ENCODE measurements at regions not wholly inside any gene's neighbourhood (a gene's known extent, or its start where the extent isn't known, plus 50 kb on each side); places are given as distances from the start of the nearest gene placed in this dataset.

- no peak for DNase-seq
Observed at GRCh38 chr17:68737761-68738443, 136.7 kb upstream of the FAM20A start.

GRCh38 chr17:68734931-68735330 is 133.8 kb upstream of the FAM20A start:
- no peak for DNase-seq

- no peak for DNase-seq
Observed at GRCh38 chr17:68734187-68734900, 133.2 kb upstream of the FAM20A start.

GRCh38 chr17:68733241-68734176 is 132.3 kb upstream of the FAM20A start:
- DNase-seq, result no peak

GRCh38 chr17:68732301-68732749 is 131.2 kb upstream of the FAM20A start:
- no peak for DNase-seq

- no peak for DNase-seq
Observed at GRCh38 chr17:68731465-68731864, 130.3 kb upstream of the FAM20A start.

GRCh38 chr17:68719431-68719830 is 118.3 kb upstream of the FAM20A start:
- no peak for DNase-seq

- DNase-seq, result no peak
Observed at GRCh38 chr17:68718926-68719325, 117.8 kb upstream of the FAM20A start.

GRCh38 chr17:68718465-68718864 is 117.3 kb upstream of the FAM20A start:
- DNase-seq, result no peak

- DNase-seq, result no peak
Observed at GRCh38 chr17:68714676-68715075, 113.5 kb upstream of the FAM20A start.

GRCh38 chr17:68711858-68712257 is 110.7 kb upstream of the FAM20A start:
- no peak for DNase-seq

- no peak for DNase-seq
Observed at GRCh38 chr17:68710976-68711375, 109.8 kb upstream of the FAM20A start.

- DNase-seq, result peak; percentile 70
Observed at GRCh38 chr17:68710035-68710780, 109.0 kb upstream of the FAM20A start.

GRCh38 chr17:68709461-68709860 is 108.3 kb upstream of the FAM20A start:
- DNase-seq, result no peak

- DNase-seq, result peak; percentile 63
Observed at GRCh38 chr17:68707031-68707430, 105.9 kb upstream of the FAM20A start.

GRCh38 chr17:68706356-68706920 is 105.3 kb upstream of the FAM20A start:
- DNase-seq, result no peak

GRCh38 chr17:68705714-68706076 is 104.5 kb upstream of the FAM20A start:
- DNase-seq, result no peak

- peak; percentile 36 for DNase-seq
Observed at GRCh38 chr17:68704871-68705713, 103.9 kb upstream of the FAM20A start.

GRCh38 chr17:68701046-68701445 is 99.9 kb upstream of the FAM20A start:
- no peak for DNase-seq

GRCh38 chr17:68700421-68700820 is 99.3 kb upstream of the FAM20A start:
- DNase-seq, result no peak

GRCh38 chr17:68699936-68700335 is 98.8 kb upstream of the FAM20A start:
- no peak for DNase-seq

Data from amniotic stem cell (primary cell).